GM23338 (cell line): ENCODE measurements at regions not wholly inside any gene's neighbourhood (a gene's known extent, or its start where the extent isn't known, plus 50 kb on each side); places are given as distances from the start of the nearest gene placed in this dataset.

ENCODE experiments used
- ATAC-seq: fragments of 200-7000 bp; cut with Tn5 transposase; 3 replicates; pipeline ENCODE4 v1.9.1; 2020
- DNase-seq: peaks from one replicate; pipeline ENCODE4 v3.0.0-alpha.2; 2015; ENCODE audit warnings: low spot score
- H2AFZ ChIP-seq: fragments of 200-600 bp; sonication (generic); 2 replicates; pipeline ENCODE4 v1.8.0; 2016; ENCODE audit warnings: antibody characterized with exemption, mild to moderate bottlenecking, moderate library complexity
- H3F3A ChIP-seq: fragments of 200-600 bp; sonication (generic); replicated peaks from 2 replicates; pipeline ENCODE4 v1.8.0; 2017; ENCODE audit warnings: antibody characterized with exemption, mixed run types, low read depth
- H3K27ac ChIP-seq: fragments of 200-600 bp; sonication (generic); 2 replicates; pipeline ENCODE4 v1.6.1; 2016; ENCODE audit warnings: low read depth
- H3K27me3 ChIP-seq: fragments of 200-600 bp; sonication (generic); 2 replicates; pipeline ENCODE4 v1.8.0; 2016; ENCODE audit warnings: mild to moderate bottlenecking, mixed run types, moderate library complexity; ENCODE audit not compliant: insufficient read depth
- H3K36me3 ChIP-seq: fragments of 200-600 bp; sonication (generic); 2 replicates; pipeline ENCODE4 v1.8.0; 2016; ENCODE audit warnings: mild to moderate bottlenecking; ENCODE audit not compliant: insufficient read depth
- H3K4me1 ChIP-seq: fragments of 200-600 bp; sonication (generic); 2 replicates; pipeline ENCODE4 v1.8.0; 2016; ENCODE audit warnings: mild to moderate bottlenecking, moderate library complexity; ENCODE audit not compliant: insufficient read depth
- H3K4me2 ChIP-seq: fragments of 200-600 bp; sonication (generic); 2 replicates; pipeline ENCODE4 v1.7.1; 2017; ENCODE audit warnings: mixed run types
- H3K4me3 ChIP-seq: fragments of 200-600 bp; sonication (generic); 2 replicates; pipeline ENCODE4 v1.6.1; 2016; ENCODE audit warnings: mixed run types
- H3K79me2 ChIP-seq: fragments of 200-600 bp; sonication (generic); replicated peaks from 2 replicates; pipeline ENCODE4 v1.8.0; 2017; ENCODE audit warnings: mild to moderate bottlenecking; ENCODE audit not compliant: insufficient read depth
- H3K9me2 ChIP-seq: fragments of 200-600 bp; sonication (generic); 2 replicates; pipeline ENCODE4 v1.8.0; 2017; ENCODE audit not compliant: insufficient read depth
- H4K20me1 ChIP-seq: fragments of 200-600 bp; sonication (generic); replicated peaks from 2 replicates; pipeline ENCODE4 v1.8.0; 2017; ENCODE audit warnings: mild to moderate bottlenecking; ENCODE audit not compliant: insufficient read depth
- H3K27ac Mint-ChIP-seq: 2 replicates; pipeline ENCODE4 v1.8.0; 2020; ENCODE audit warnings: inconsistent platforms, mild to moderate bottlenecking, moderate library complexity, mixed read lengths
- H3K27me3 Mint-ChIP-seq: 3 replicates; pipeline ENCODE4 v1.8.0; 2022; ENCODE audit warnings: low read depth, mild to moderate bottlenecking, moderate library complexity, mixed read lengths, inconsistent platforms; ENCODE audit not compliant: insufficient read depth, poor library complexity
- H3K36me3 Mint-ChIP-seq: 3 replicates; pipeline ENCODE4 v1.8.0; 2021; ENCODE audit warnings: low read depth, mild to moderate bottlenecking, inconsistent platforms, moderate library complexity, mixed read lengths
- H3K4me1 Mint-ChIP-seq: 3 replicates; pipeline ENCODE4 v1.8.0; 2020; ENCODE audit warnings: mild to moderate bottlenecking, inconsistent platforms, mixed read lengths
- H3K4me3 Mint-ChIP-seq: 3 replicates; pipeline ENCODE4 v1.8.0; 2021; ENCODE audit warnings: moderate library complexity, mild to moderate bottlenecking, inconsistent platforms, mixed read lengths
- H3K9me3 Mint-ChIP-seq: 3 replicates; pipeline ENCODE4 v1.8.0; 2020; ENCODE audit warnings: moderate library complexity, mild to moderate bottlenecking, inconsistent platforms, mixed read lengths
- CREB1 ChIP-seq: fragments of 250-450 bp; sonication (Bioruptor Pico); IDR thresholded peaks from 2 replicates; pipeline ENCODE4 v1.5.0; 2020; ENCODE audit warnings: low read depth, mild to moderate bottlenecking, moderate library complexity
- ETS1 ChIP-seq: IDR thresholded peaks from 2 replicates; pipeline ENCODE4 v1.6.1; 2016; ENCODE audit warnings: antibody characterized with exemption
- EZH2 ChIP-seq: fragments of 200-600 bp; sonication (generic); IDR thresholded peaks from one replicate; pipeline ENCODE4 v1.8.0; 2017; ENCODE audit warnings: antibody characterized with exemption, mild to moderate bottlenecking, low read depth; ENCODE audit not compliant: unreplicated experiment
- EZH2phosphoT487 ChIP-seq: fragments of 200-600 bp; sonication (generic); IDR thresholded peaks from one replicate; pipeline ENCODE4 v1.8.1; 2018; ENCODE audit warnings: antibody characterized with exemption; ENCODE audit not compliant: unreplicated experiment
- POLR2AphosphoS5 ChIP-seq: IDR thresholded peaks from 2 replicates; pipeline ENCODE4 v1.6.1; 2016; ENCODE audit warnings: antibody characterized with exemption, low read depth
- REST ChIP-seq: IDR thresholded peaks from one replicate; pipeline ENCODE4 v1.6.1; 2018; ENCODE audit warnings: antibody characterized with exemption; ENCODE audit not compliant: unreplicated experiment
- STAT1 ChIP-seq: IDR thresholded peaks from one replicate; pipeline ENCODE4 v1.6.1; 2016; ENCODE audit warnings: antibody characterized with exemption; ENCODE audit not compliant: unreplicated experiment
- ZNF114 ChIP-seq: fragments of 250-450 bp; sonication (Bioruptor Pico); IDR thresholded peaks from 2 replicates; pipeline ENCODE4 v1.5.0; 2020; ENCODE audit warnings: mild to moderate bottlenecking, moderate library complexity
- ZNF462 ChIP-seq: fragments of 250-450 bp; sonication (Bioruptor Pico); IDR thresholded peaks from 2 replicates; pipeline ENCODE4 v1.5.0; 2020; ENCODE audit warnings: mild to moderate bottlenecking, moderate library complexity

- no peaks in the 10 kb centered on the region for H3K9me2 ChIP-seq
- Mint-ChIP-seq H3K4me3 (no peak overlapping the region), H3K9me3 (no peaks in the 10 kb centered on the region), H3K4me1 (peaks cover 35% of the 10 kb centered on the region), H3K36me3 (no peaks in the 10 kb centered on the region), H3K27ac (no peak overlapping the region), H3K27me3 (peaks cover 7% of the 10 kb centered on the region)
- no peak for ATAC-seq
- 0 out of 2 replicates have a peak overlapping the region, but pooled peaks have one; percentile 85 for H2AFZ ChIP-seq
- H3K4me2 ChIP-seq, result no peak overlapping the region
- no peak overlapping the region for H3K4me3 ChIP-seq
- no peak for TF ChIP-seq STAT1
- TF ChIP-seq EZH2, result no peak
- no peak for TF ChIP-seq REST
- TF ChIP-seq ZNF462, result no peak
- TF ChIP-seq CREB1 (CRISPR knock-in tag), result no peak
- no peak for TF ChIP-seq EZH2phosphoT487
- TF ChIP-seq POLR2AphosphoS5, result no peak
- no peak for TF ChIP-seq ETS1
- TF ChIP-seq ZNF114 (CRISPR knock-in tag), result no peak
- no peaks in the 10 kb centered on the region for H4K20me1 ChIP-seq
- H3K79me2 ChIP-seq, result no peaks in the 10 kb centered on the region
- DNase-seq, result no peak
- no peaks in the 10 kb centered on the region for H3K36me3 ChIP-seq
- no peaks in the 10 kb centered on the region for H3F3A ChIP-seq
- peaks cover 20% of the 10 kb centered on the region for H3K4me1 ChIP-seq
- H3K27ac ChIP-seq, result no peak overlapping the region
- H3K27me3 ChIP-seq, result no peaks in the 10 kb centered on the region
These were observed 354.8 kb upstream of the TBL1XR1 start for GRCh38 chr3:177552051-177552450.
